ENCODE measurements at regions not wholly inside any gene's neighbourhood (a gene's known extent, or its start where the extent isn't known, plus 50 kb on each side); places are given as distances from the start of the nearest gene placed in this dataset.

GRCh38 chr3:16803019-16803418, 81.7 kb upstream of the PLCL2 start (continued):
- no peak for TF ChIP-seq ZBTB11 (CRISPR knock-in tag; IDR thresholded peaks at IDR 0.05)
- no peak for TF ChIP-seq GABPA (IDR thresholded peaks at IDR 0.05; ENCODE audit: low read depth)
- TF ChIP-seq NRF1 (conservative IDR thresholded peaks at IDR 0.05; ENCODE audit: low read depth, low read length) = no peak
- TF ChIP-seq RAD51 (IDR thresholded peaks at IDR 0.05) = no peak
- TF ChIP-seq BCL3 (IDR thresholded peaks at IDR 0.05; ENCODE audit: borderline replicate concordance, insufficient read depth, low read depth, low read length, poor library complexity, severe bottlenecking) = no peak
- TF ChIP-seq ZNF592 (IDR thresholded peaks at IDR 0.05) = no peak
- TF ChIP-seq SMAD1 (IDR thresholded peaks at IDR 0.05; ENCODE audit: low read depth, partially characterized antibody) = no peak
- TF ChIP-seq NFIC (IDR thresholded peaks at IDR 0.05; ENCODE audit: low read depth, low read length) = no peak
- no peak for TF ChIP-seq JUNB (IDR thresholded peaks at IDR 0.05)
- no peak for TF ChIP-seq PBX3 (IDR thresholded peaks at IDR 0.05; ENCODE audit: insufficient replicate concordance, low read depth, low read length)
- no peak for TF ChIP-seq DPF2 (IDR thresholded peaks at IDR 0.05)
- TF ChIP-seq HCFC1 (IDR thresholded peaks at IDR 0.05; ENCODE audit: low read length) = no peak
- no peak for TF ChIP-seq FOXK2 (IDR thresholded peaks at IDR 0.05)
